Left ventricle myocardium inferior (tissue), 1 donor: ENCODE measurements at regions not wholly inside any gene's neighbourhood (a gene's known extent, or its start where the extent isn't known, plus 50 kb on each side); places are given as distances from the start of the nearest gene placed in this dataset.

ENCODE experiments used
- DNase-seq: peaks from one replicate; pipeline ENCODE4 v3.0.0-alpha.2; 2020
- H3K27ac ChIP-seq: fragments of 200-600 bp; replicated peaks from 2 replicates; pipeline ENCODE4 v1.8.0; 2021
- H3K27me3 ChIP-seq: fragments of 200-600 bp; 2 replicates; pipeline ENCODE4 v1.8.0; 2021; ENCODE audit warnings: low read depth
- H3K36me3 ChIP-seq: fragments of 200-600 bp; 2 replicates; pipeline ENCODE4 v1.8.0; 2021
- H3K4me1 ChIP-seq: fragments of 200-600 bp; 2 replicates; pipeline ENCODE4 v1.8.0; 2021
- H3K4me3 ChIP-seq: fragments of 200-600 bp; 2 replicates; pipeline ENCODE4 v1.8.0; 2021; ENCODE audit warnings: mild to moderate bottlenecking, moderate library complexity
- H3K9me3 ChIP-seq: fragments of 200-600 bp; replicated peaks from 2 replicates; pipeline ENCODE4 v1.8.0; 2021
- intact Hi-C: fragments of 100-400 bp; cut with micrococcal nuclease; formaldehyde crosslinking; loops from one replicate; pipeline ENCODE4 v1.11.0; 2022
- TF ChIP-seq, protein P1 (sequence below): fragments of 200-600 bp; IDR thresholded peaks from 2 replicates; pipeline ENCODE4 v1.8.0; 2021; ENCODE audit warnings: antibody characterized with exemption, mild to moderate bottlenecking, borderline replicate concordance
- donor health status: DM: no; HTN: yes; CAD: no; lungs with severe emphysema.

DNA sequence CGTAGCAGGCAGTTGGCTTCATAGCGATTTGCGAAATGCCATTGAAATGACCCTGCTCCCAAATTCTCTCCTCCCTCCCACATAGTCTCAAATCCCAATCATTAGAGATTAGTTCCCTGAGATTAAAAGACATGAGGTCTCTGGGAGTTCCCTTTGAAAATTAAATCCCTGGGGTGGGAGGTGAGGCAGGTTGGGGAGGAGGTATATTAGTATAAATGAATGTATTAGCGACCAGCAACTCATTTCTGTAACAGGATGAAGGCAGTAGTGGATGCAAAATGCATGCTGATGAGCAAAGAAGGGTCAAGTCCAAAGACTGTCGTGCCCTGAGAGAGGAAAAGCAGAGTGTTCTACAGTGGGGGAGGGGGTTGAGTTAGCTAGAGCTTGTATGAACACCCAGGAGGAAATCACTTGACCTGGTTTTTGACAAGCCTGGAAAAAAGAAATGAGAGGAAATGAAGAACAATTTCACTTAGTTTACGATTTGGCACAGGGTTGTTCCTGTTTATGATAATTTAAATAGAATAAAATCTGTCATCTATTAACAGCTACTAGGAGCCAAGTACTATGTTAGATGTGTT, 79.6 kb upstream of the MTPN start:
- TF ChIP-seq, protein P1, sequence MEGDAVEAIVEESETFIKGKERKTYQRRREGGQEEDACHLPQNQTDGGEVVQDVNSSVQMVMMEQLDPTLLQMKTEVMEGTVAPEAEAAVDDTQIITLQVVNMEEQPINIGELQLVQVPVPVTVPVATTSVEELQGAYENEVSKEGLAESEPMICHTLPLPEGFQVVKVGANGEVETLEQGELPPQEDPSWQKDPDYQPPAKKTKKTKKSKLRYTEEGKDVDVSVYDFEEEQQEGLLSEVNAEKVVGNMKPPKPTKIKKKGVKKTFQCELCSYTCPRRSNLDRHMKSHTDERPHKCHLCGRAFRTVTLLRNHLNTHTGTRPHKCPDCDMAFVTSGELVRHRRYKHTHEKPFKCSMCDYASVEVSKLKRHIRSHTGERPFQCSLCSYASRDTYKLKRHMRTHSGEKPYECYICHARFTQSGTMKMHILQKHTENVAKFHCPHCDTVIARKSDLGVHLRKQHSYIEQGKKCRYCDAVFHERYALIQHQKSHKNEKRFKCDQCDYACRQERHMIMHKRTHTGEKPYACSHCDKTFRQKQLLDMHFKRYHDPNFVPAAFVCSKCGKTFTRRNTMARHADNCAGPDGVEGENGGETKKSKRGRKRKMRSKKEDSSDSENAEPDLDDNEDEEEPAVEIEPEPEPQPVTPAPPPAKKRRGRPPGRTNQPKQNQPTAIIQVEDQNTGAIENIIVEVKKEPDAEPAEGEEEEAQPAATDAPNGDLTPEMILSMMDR = no peak
- no peak for DNase-seq
- intact Hi-C loops = no loop called here

DNA sequence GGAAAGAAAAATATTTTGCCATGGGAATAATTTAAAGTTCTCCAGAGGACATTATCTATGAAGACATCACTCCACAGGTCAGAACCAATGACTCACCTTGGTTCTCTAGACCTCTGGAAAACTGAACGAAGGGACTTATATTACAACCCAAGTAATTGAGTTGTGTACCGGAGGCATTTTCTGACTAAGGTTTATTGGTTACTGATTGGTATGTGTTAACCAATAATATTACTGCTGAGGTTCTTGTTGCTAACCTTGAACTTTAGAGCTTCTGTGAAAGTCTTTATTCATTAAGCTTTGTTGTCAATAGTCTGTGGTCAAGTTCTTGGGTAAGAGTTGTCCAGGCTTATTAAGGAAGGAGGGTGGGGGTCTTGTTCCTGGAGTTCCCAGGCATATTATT, 78.1 kb upstream of the MTPN start:
- Histone ChIP-seq H3K36me3 (no peaks in the 10 kb centered on the region), H3K27me3 (no peaks in the 10 kb centered on the region), H3K4me3 (no peak overlapping the region), H3K9me3 (no peaks in the 10 kb centered on the region), H3K27ac (no peak overlapping the region), H3K4me1 (peaks cover 9% of the 10 kb centered on the region)
- TF ChIP-seq, protein P1 = no peak
- intact Hi-C loops = no loop called here
- no peak for DNase-seq

More for the DNA sequence above, 79.6 kb upstream of the MTPN start:
- H3K27me3 ChIP-seq = no peaks in the 10 kb centered on the region
- no peaks in the 10 kb centered on the region for H3K36me3 ChIP-seq
- no peaks in the 10 kb centered on the region for H3K9me3 ChIP-seq
- H3K4me3 ChIP-seq = no peak overlapping the region
- no peak overlapping the region for H3K27ac ChIP-seq
- peaks cover 4% of the 10 kb centered on the region for H3K4me1 ChIP-seq

DNA sequence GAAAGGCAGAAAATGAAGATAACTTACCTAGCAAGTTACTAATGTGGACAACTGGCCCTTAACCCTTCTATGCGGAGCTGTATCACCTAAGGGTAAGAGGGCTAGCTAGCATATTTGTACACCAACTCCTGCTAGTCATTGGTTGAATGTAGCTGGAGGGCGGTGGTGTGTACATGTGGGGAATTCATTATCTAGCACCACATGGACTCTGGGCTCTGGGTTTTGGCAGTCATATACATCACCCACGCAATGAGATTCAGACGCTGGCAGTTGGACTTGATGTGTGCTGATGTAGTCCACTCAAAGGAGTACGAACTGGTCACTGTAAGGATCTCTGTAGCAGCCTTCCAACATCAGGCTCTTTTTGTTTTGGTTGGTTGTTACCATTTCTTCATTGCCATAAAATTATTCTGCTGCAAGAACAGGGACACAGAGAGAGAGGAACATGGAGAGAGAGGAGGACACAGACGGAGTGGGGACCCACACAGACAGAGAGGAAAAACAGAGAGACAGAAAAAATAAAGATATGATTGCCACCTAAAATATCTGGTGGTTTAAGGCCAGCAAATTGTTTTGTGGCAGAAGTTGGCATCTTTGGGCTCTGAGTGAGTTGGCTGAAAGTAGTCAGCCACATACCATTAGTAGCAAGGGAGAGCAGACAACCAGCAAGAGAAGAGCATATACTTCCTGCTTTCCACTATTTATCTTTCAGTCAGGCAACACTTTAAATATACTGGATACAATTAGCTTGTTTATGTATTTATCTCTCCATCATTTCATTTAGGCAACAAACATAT, 76.7 kb upstream of the MTPN start:
- Histone ChIP-seq H3K27me3 (no peaks in the 10 kb centered on the region), H3K4me1 (peaks cover 13% of the 10 kb centered on the region), H3K4me3 (no peak overlapping the region), H3K36me3 (no peaks in the 10 kb centered on the region), H3K9me3 (peaks cover 5% of the 10 kb centered on the region), H3K27ac (no peak overlapping the region)
- intact Hi-C loops = no loop called here
- no peak for DNase-seq
- TF ChIP-seq, protein P1 = no peak

- no peak for DNase-seq
- intact Hi-C loops = no loop called here
- no peak overlapping the region for H3K27ac ChIP-seq
- no peak overlapping the region for H3K4me3 ChIP-seq
- no peaks in the 10 kb centered on the region for H3K27me3 ChIP-seq
- peaks cover 9% of the 10 kb centered on the region for H3K4me1 ChIP-seq
- no peaks in the 10 kb centered on the region for H3K36me3 ChIP-seq
- H3K9me3 ChIP-seq = peaks cover 15% of the 10 kb centered on the region
- TF ChIP-seq, protein P1 = no peak
Measured at GRCh38 chr7:136051203-136051928, 74.2 kb upstream of the MTPN start.

GRCh38 chr7:136050462-136050847, 73.3 kb upstream of the MTPN start:
- no peak overlapping the region for H3K27ac ChIP-seq
- H3K36me3 ChIP-seq = no peaks in the 10 kb centered on the region

More at GRCh38 chr7:136050462-136050847, 73.3 kb upstream of the MTPN start:
- Histone ChIP-seq H3K4me3 (no peak overlapping the region), H3K9me3 (peaks cover 19% of the 10 kb centered on the region), H3K4me1 (peaks cover 9% of the 10 kb centered on the region), H3K27me3 (no peaks in the 10 kb centered on the region)
- TF ChIP-seq, protein P1 = no peak
- intact Hi-C loops = no loop called here
- no peak for DNase-seq
